RWPE1 (cell line): ENCODE measurements at regions not wholly inside any gene's neighbourhood (a gene's known extent, or its start where the extent isn't known, plus 50 kb on each side); places are given as distances from the start of the nearest gene placed in this dataset.

ENCODE experiments used
- CTCF ChIA-PET: fragments of 350-600 bp; sonication (Branson Sonifier 250); formaldehyde crosslinking; extraction: SDS; loops from one replicate; lab custom pipeline; 2021; lab: Yijun Ruan, JAX
- POLR2A ChIA-PET: fragments of 400-600 bp; formaldehyde crosslinking; extraction: SDS; loops from one replicate; lab custom pipeline; 2020; ENCODE audit warnings: antibody characterized with exemption; ENCODE audit not compliant: low non-redundant PET; lab: Yijun Ruan, JAX
- DNase-seq: peaks from one replicate; pipeline ENCODE4 v3.0.0; 2012; ENCODE audit warnings: low spot score
- H3K27ac ChIP-seq: fragments of 450-650 bp; 2 replicates; pipeline ENCODE4 v1.5.1; 2017
- CTCF ChIP-seq: fragments of 450-650 bp; conservative IDR thresholded peaks from 2 replicates; pipeline ENCODE4 v1.5.1; 2017; ENCODE audit warnings: low read depth, mild to moderate bottlenecking

DNA sequence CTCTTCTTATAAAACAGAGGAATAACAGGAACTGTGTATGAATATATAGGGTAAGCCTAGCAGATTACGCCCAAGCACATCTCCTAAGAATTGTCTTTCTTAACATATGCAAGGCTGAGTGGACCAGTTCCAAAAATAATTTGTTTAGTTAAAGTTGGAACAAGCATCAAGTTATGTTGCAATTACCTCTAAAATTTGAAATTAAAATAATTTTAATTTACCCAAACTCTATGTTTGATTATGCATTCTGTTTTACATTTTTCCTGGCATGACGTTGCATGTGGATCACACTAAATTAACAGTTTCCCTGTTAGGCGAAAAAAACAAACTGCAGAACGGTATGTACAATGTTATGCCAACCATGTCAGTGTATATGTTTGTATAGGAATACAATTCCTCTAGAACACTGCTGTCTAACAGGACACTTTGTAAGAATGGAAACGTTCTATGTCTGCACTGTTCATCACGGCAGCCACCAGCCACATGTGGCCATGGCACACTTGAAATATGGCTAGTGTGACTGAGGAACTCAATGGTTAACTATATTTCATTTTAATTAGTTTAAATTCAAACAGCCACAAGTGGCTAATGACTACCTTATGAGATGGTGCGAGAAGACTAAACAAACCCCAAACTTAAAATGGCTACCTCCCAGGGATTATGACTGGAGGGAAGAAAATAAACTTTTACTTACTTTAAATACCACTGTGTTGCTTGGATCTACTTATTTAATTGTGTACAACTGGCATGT lies 281.1 kb upstream of the KLF14 start:
- ChIA-PET CTCF (no interaction called here), POLR2A (no interaction called here)
- DNase-seq, result no peak
- no peak overlapping the region for H3K27ac ChIP-seq
- no peak for TF ChIP-seq CTCF

- TF ChIP-seq CTCF, result no peak
- no peak for DNase-seq
- H3K27ac ChIP-seq, result no peak overlapping the region
- POLR2A ChIA-PET, result no interaction called here
- CTCF ChIA-PET, result no interaction called here
Observed at GRCh38 chr7:131015657-131015958, 281.6 kb upstream of the KLF14 start.

- no peak for DNase-seq
- no peak for TF ChIP-seq CTCF
- ChIA-PET POLR2A (no interaction called here), CTCF (interaction anchor here (0.6 kb wide), 2 partner anchors 18 to 190 kb away, joined by 3 to 4 read pairs; no protein-coding TSS in a partner anchor)
- H3K27ac ChIP-seq, result no peak overlapping the region
Observed at GRCh38 chr7:131016230-131016629, 282.2 kb upstream of the KLF14 start.

DNA sequence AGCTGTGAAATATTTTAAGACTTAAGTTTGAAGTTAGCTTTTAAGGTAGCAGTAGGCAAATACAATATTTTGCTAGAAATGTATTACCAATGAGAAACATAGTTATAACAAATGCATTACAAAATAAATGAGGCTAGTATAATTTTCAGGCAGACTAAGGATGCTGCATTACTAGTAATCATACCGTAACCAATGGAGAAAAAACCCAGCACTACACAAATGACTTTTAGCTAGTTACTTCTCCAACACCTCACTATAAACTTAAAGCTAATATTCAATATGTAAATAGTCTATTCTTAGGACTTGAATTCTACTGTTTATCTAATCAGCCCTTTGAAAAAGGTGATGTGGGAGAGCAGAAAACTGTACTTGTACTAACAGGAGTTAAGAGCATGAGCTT lies 285.3 kb upstream of the KLF14 start:
- no peak for DNase-seq
- no peak for TF ChIP-seq CTCF
- CTCF ChIA-PET, result no interaction called here
- POLR2A ChIA-PET, result no interaction called here
- H3K27ac ChIP-seq, result no peak overlapping the region

DNA sequence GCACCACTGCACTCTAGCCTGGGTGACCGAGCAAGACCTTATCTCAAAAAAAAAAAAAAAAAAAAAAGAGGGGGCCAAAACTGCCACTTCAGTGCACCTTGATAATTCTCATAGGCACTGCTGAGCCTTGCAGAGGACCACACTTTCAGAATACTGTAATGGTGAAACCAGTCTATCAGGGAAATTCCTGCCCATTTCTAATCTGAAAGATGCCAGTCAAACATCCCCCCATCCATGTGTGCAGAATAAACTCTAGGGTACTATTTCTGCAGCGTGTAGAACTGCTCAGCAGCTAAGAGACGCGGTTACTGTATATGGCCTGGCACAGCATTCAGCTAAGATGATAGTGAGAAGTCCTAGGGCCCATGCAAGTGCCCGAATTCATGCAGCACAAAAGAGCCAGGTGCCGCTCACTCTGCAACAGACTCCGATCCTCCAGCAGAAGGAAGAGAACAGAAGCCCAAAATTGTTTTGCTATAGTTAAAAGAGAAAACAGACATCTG lies 286.8 kb upstream of the KLF14 start:
- POLR2A ChIA-PET, result no interaction called here
- no peak overlapping the region for H3K27ac ChIP-seq
- TF ChIP-seq CTCF, result no peak
- CTCF ChIA-PET, result no interaction called here
- DNase-seq, result no peak

GRCh38 chr7:131021460-131021859 lies 287.5 kb upstream of the KLF14 start:
- CTCF ChIA-PET, result no interaction called here
- no peak for DNase-seq
- POLR2A ChIA-PET, result no interaction called here
- TF ChIP-seq CTCF, result no peak
- H3K27ac ChIP-seq, result no peak overlapping the region
